Globus pallidus (tissue), 1 donor: ENCODE measurements at regions not wholly inside any gene's neighbourhood (a gene's known extent, or its start where the extent isn't known, plus 50 kb on each side); places are given as distances from the start of the nearest gene placed in this dataset.

Experiments
- DNase-seq: peaks from one replicate; pipeline ENCODE4 v3.0.0-alpha.2; 2015; ENCODE audit warnings: low spot score

- DNase-seq: no peak
Measured at GRCh38 chr2:194264586-194264985, 1392.4 kb upstream of the SLC39A10 start.

- DNase-seq: no peak
Measured at GRCh38 chr2:194260185-194260584, 1396.8 kb upstream of the SLC39A10 start.

GRCh38 chr2:194257095-194257494 lies 1399.9 kb upstream of the SLC39A10 start:
- DNase-seq: no peak

DNA sequence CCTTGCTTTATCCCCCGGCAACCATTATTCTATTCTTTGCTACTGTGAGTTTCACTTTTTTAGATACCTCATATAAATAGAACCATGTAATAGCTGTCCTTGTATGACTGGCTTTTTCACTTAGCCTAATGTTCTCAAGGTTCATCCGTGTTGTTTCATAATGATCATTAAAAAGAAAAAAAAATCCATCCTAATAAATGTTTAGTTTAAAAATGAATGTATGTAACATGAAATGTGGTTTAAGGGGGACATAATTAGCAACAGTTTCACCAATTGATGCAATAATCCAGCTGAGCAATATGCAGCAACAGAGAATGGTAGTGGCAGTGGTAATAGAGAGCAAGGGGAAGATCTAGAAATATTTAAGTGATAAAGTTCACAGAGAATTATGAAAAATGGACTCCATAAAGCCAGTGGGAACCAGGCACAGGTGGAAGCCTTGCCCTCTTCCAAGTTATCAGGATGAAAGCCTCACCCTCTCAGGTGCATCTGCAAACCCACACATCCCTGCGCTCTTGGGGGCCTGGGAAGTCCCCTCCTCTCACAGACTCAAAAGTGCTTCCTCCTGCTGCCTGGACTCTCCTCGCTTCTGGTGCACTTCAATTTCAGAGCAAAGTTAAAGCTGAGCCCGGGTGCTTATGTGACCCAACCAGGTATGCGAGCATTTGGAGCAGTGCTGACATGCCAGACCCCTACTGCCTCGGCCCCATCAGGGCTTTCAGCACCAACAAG lies 1403.3 kb upstream of the SLC39A10 start:
- DNase-seq: no peak

- DNase-seq: no peak
Measured at GRCh38 chr2:194252127-194252526, 1404.9 kb upstream of the SLC39A10 start.

DNA sequence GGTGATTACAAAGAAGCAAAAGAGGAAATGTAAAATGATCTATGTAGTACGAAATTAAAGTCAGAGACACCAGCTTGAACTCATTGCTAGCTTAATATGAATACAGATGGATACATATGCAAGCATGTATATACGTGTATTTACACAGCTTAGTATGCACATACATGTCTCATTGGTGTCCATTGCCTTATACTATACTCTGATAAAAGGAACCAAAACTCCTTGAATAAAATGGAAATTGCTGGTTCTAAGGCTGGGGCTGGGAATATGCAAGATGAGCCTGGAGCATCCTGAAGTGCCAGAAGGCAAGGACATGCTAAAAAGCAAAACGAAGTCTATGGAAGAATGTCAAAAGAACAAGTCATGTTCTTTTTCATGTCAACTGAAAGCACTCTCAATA lies 1424.4 kb upstream of the SLC39A10 start:
- no peak for DNase-seq

GRCh38 chr2:194223218-194223617 lies 1433.8 kb upstream of the SLC39A10 start:
- no peak for DNase-seq

DNA sequence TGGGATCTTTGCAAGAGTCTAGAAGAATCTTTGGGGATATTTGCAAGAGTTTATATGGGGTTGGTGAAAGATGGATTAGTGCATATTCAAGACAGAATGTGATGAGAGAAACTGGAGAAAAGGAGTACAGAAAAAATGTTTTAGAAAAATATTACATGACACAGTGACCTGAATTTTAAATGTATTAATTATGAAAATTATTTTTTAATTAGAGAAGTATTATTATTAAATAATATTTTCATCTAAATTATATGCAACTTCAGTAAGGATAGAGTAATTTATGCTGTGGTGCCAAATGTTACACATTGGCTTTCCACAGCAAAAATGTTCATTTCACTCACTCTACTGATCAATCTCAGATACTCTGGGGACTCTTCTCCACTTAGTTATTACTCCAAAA lies 1442.8 kb upstream of the SLC39A10 start:
- DNase-seq: no peak

DNA sequence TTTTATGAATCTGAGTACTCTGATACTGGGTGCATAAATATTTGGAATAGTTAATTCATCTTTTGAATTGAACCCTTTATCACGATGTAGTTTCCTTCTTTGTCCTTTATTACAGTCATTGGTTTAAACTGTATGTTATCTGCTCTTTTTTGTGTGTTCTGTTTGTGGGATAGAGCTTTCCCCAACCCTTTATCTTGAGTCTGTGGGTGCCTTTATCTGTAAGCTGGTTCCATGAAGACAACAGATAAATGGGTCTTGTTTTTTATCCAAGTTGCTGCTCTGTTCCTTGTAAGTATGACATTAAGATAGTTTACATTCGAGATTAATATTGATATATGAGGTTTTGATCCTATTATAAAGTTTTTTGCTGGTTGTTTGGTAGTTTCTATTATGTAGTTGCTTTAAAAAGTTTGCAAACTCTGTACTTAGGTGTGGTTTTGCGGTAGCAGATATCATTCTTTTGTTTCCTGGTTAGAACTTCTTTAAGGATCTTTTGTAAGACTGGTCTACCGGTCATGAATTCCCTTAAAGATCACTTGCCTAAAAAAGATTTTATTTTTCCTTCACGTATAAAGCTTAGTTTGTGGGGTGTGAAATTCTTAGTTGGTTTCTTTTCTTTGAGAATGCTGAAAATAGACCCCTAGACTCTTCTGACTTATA lies 1451.3 kb upstream of the SLC39A10 start:
- DNase-seq: no peak

GRCh38 chr2:194203898-194204297 lies 1453.1 kb upstream of the SLC39A10 start:
- no peak for DNase-seq

GRCh38 chr2:194182888-194183287 lies 1474.1 kb upstream of the SLC39A10 start:
- DNase-seq: no peak

DNA sequence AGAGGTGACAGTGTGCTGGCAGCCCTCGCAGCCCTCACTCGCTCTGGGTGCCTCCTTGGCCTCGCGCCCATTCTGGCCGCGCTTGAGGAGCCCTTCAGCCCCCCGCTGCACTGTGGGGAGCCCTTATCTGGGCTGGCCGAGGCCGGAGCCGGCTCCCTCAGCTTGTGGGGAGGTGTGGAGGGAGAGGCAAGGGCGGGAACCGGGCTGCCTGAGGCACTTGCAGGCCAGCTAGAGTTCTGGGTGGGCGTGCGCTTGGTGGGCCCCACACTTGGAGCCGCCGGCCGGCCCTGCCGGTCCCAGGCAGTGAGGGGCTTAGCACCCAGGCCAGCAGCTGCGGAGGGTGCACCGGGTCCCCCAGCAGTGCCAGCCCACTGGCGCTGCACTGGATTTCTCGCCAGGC lies 1480.9 kb upstream of the SLC39A10 start:
- DNase-seq: no peak

DNA sequence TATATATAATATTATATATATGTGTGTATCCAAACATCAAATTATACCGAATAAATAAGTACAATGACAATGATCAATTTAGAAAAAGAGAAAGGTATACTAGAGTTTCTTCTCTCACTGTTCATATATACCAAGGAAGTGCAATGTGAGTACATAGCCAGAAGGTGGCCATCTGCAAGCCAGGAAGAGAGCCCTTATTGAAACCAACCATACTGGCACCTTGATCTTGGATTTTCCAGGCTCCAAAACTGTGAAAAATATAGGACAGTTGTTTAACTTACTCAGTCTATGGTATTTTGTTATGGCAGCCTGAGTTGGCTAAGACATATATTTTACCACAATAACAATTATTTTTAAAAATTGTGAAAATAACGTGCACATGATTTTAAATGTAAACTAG lies 1490.2 kb upstream of the SLC39A10 start:
- DNase-seq: peak; percentile 5

DNA sequence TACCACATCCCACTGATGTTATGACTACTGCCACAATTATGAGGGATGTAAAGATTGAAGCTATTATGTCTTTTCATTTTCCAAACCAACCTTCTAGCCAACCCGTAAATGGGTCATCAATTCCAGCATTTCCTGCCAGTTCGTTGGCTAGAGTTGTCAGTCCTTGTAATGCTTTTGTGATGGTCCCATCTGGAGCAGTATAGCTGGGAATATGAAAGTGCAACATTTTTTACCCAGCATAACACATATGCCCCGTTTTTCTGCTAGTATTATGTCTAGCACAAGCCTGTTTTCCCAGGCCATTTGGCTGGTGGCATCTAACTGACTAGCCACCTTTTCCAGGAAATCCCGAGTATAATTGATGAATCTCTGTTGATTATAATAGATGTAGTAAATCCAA lies 1501.6 kb upstream of the SLC39A10 start:
- no peak for DNase-seq

GRCh38 chr2:194151231-194151630 lies 1505.8 kb upstream of the SLC39A10 start:
- DNase-seq: no peak

DNA sequence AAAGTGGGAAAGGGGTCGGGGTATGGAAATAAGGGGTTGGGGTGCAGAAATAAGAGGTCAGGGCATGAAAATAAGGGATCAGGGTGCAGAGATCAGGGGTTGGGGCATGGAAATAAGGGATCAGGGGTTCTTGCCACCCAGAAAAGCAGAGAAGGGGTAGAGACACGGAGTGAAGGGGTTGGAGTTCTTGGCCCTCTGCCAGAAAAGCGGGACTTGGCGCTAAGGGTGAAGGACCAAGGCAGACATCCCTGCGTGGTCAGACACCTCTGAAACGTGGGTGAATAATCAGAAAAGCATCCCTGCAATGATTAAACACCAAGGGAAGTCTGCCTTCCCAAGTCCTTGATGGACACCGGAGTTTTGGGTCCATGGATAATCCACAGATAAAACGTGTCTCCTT lies 1521.6 kb upstream of the SLC39A10 start:
- DNase-seq: no peak

GRCh38 chr2:194128810-194129209 lies 1528.2 kb upstream of the SLC39A10 start:
- no peak for DNase-seq

- DNase-seq: no peak
Measured at GRCh38 chr2:194126418-194126817, 1530.6 kb upstream of the SLC39A10 start.

DNA sequence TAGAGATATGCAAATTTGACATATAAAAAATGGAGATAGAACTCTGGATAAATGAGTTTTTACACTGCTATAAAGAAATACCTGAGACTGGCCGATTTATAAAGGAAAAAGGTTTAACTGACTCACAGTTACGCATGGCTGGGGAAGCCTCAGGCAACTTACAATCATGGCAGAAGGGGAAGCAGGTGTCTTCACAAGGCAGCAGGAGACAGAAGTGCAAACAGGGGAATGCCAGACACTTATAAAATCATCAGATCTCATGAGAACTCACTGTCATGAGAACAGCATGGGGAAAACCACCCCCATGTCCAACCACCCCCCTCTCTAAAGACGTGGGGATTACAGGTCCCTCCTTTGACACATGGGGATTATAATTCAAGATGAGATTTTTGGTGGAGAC lies 1540.2 kb upstream of the SLC39A10 start:
- DNase-seq: no peak

- no peak for DNase-seq
Measured at GRCh38 chr2:194105358-194105757, 1551.7 kb upstream of the SLC39A10 start.

- DNase-seq: peak; percentile 38
Measured at GRCh38 chr2:194104687-194105086, 1552.3 kb upstream of the SLC39A10 start.

GRCh38 chr2:194103941-194104659 lies 1552.9 kb upstream of the SLC39A10 start:
- DNase-seq: no peak

DNA sequence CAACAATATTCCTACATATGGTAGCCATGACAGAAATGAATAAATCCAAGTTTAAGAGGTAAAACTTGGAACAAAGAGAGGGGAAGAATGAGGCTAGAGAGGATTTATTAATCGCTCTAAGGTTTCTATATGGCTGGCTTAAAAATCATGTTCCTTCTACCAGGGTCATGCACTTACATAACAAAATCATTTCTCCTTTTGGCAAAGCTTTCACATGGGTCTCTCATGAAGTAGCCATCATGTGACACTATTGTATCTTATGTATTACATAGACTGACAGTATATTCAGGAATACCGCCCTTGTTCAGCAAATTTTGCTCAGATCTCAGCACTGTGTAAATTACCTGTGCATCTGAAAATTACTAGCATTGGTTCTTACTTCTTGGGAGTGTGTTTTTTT lies 1554.5 kb upstream of the SLC39A10 start:
- DNase-seq: no peak
